ENCODE measurements at regions not wholly inside any gene's neighbourhood (a gene's known extent, or its start where the extent isn't known, plus 50 kb on each side); places are given as distances from the start of the nearest gene placed in this dataset.

DNA sequence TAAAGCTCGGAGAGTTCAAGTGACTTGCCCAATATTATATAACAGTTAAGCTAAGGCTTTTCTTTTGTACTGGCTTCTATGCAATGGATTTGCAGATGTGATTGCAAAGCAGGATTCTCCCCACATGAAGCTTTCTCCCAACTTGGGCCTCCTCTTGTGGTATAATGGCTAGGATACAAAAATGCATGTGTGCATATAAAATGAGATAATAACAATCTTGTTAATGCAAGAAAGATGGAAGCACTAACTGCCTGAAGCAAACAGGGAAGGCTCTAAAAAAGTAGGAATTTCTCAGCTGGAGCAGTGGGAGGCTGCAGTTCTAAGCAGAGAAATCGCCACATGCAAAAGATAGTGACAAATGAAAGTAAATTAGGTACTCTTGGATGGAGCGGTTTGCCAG, 444.2 kb upstream of the RIOK2 start:
- TF ChIP-seq CEBPB (IDR thresholded peaks at IDR 0.05; ENCODE audit: low read depth, low read length) (no peak), ZNF274 (IDR thresholded peaks at IDR 0.05; ENCODE audit: borderline replicate concordance, extremely low read depth, low read length) (no peak), CBX5 (IDR thresholded peaks at IDR 0.05; ENCODE audit: low read depth, low read length) (no peak), RAD21 (IDR thresholded peaks at IDR 0.05 in 1 of 2, conservative IDR thresholded peaks at IDR 0.05 in 1 of 2; ENCODE audit: low read depth in 2 of 2, low read length in 2 of 2) (no peak), CHD1 (IDR thresholded peaks at IDR 0.05; ENCODE audit: low read depth, low read length) (no peak)
- TF ChIP-seq, protein P1, sequence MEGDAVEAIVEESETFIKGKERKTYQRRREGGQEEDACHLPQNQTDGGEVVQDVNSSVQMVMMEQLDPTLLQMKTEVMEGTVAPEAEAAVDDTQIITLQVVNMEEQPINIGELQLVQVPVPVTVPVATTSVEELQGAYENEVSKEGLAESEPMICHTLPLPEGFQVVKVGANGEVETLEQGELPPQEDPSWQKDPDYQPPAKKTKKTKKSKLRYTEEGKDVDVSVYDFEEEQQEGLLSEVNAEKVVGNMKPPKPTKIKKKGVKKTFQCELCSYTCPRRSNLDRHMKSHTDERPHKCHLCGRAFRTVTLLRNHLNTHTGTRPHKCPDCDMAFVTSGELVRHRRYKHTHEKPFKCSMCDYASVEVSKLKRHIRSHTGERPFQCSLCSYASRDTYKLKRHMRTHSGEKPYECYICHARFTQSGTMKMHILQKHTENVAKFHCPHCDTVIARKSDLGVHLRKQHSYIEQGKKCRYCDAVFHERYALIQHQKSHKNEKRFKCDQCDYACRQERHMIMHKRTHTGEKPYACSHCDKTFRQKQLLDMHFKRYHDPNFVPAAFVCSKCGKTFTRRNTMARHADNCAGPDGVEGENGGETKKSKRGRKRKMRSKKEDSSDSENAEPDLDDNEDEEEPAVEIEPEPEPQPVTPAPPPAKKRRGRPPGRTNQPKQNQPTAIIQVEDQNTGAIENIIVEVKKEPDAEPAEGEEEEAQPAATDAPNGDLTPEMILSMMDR (IDR thresholded peaks at IDR 0.05; ENCODE audit: control extremely low read depth in 1 of 3, insufficient read depth in 1 of 3, low read depth in 1 of 3, low read length in 3 of 3) = no peak

All from H1 (cell line).